NCI-H345 treated with DMSO at 0.1 percent for 48 hours (cell line): ENCODE measurements at regions not wholly inside any gene's neighbourhood (a gene's known extent, or its start where the extent isn't known, plus 50 kb on each side); places are given as distances from the start of the nearest gene placed in this dataset.
"Not testable (repeated sequence)": the region's sequence is repeated elsewhere in the genome, so short reads cannot be mapped to it uniquely, and the experiment has no call there.

ENCODE experiments used
- DNase-seq: peaks from one replicate; lab custom pipeline; 2025; ENCODE audit not compliant: unreplicated experiment; lab: John Stamatoyannopoulos, UW

DNA sequence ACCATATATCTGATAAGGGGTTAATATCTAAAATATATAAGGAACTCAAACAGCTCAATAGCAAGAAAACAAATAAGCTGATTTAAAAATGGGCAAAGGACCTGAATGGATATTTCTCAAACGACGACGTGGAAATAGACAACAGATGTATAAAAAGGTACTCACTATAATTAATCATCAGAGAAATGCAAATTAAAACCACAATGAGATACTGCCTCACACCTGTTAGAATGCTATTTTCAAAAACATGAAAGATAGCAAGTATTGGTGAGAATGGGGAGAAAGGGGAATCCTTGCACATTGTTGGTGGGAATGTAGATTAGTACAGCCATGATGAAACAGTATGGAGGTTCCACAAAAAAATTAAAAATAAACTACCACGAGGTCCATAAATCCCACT, 163.2 kb downstream of the DKK1 start:
- DNase-seq: no peak

- no peak for DNase-seq
Measured at GRCh38 chr10:52479567-52479966, 165.5 kb downstream of the DKK1 start.

- no peak for DNase-seq
Measured at GRCh38 chr10:52481986-52482555, 168.0 kb downstream of the DKK1 start.

DNA sequence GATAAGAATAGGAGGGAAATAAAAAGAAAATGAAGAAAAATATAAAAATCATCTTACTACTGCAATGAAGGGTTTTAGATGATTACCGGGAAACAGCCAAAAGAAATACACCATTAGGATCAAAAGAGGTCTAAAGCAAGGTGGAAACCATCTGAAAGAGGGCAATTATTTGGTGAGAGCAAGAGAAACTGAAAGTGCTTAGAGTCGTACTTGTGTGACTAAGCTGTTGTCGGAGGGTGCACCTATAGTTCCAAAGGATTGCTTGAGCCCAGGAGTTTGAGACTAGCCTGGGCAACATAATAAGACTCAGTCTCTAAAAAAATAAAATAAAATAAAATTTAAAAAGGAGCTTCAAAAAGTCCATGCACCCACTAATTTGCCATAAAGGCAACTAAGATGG, 169.5 kb downstream of the DKK1 start:
- no peak for DNase-seq

DNA sequence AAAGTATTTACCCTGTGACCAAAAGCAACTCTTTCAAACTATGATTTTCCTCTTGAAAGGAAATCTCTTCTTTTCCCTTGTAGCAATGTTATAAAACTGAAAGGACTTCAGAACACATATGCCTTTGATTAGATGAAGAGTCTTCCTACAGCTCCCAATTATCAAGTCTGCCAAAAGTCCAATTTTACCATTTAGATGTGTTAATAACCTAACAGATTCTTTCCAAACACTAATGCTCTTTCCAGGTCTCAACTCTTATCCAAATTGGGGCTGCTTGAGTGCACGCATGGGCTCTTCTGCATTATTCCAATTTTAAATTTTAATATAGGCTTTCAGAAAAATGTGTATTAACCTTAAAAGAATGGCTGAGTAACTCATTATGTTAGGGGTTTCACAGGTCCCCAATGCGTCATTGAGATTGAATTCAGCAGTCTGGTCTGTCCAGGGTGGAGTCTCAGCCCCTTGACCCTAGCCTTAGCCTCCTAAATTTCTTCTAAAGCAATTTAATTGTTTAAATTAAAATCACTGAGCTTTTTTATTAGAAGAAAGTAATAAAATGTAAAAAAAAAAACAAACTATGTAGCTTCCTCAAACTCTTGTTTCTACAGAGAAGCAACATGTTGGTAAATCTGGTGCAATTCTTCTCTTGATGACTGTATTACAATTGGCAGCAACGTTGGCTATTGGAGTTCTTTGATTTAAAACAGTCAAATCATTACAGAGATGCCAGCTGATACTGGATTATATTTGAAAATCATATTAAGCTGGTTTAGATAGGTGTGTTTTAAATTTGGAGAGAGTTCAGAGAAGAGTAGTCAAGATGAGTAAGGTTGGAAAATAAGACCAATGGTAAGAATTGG, 170.4 kb downstream of the DKK1 start:
- DNase-seq: no peak

GRCh38 chr10:52485462-52485861, 171.4 kb downstream of the DKK1 start:
- no peak for DNase-seq

GRCh38 chr10:52486840-52487611, 172.9 kb downstream of the DKK1 start:
- no peak for DNase-seq

DNA sequence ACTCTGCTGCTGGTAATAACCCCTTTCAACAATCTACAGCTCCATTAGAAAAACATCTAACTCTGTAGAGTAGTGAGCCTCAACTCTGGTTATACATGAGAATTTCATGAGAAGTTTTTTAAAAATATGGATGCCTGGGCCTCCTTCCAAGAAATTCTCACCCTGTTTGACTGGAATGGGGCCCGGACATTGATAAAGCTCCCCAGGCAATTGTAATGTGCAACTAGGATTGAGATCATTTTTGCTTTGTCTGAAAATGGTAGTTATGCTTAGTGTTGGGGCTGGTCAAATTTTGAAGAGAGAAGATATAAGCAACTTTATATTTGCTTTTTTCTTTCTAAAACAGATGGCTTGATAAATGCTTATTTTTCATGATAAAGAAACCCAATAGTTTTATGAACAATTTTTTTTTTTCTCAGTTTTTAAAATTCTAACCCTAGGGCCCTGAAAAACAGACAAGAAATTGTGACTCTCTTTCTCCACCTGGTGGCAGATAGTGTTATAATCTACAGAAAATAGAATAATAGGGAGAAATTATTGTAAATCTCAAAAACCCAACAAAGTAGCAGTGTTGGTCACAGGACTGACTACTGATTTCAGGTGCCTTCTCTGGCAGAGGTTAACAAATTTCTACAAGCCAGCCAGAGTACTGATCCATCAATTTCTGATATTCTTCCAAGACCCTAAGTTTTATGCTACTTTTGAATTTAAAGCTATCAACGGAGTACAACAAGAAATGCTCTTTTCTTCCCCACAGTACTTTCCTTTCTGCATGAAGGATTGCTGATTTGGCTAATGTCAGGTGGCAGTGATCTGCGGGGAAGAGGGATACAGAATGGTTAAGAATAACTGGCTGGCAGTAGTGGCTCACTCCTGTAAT, 174.8 kb downstream of the DKK1 start:
- no peak for DNase-seq

GRCh38 chr10:52491246-52491995, 177.3 kb downstream of the DKK1 start:
- no peak for DNase-seq

GRCh38 chr10:52499281-52499680, 185.2 kb downstream of the DKK1 start:
- no peak for DNase-seq

DNA sequence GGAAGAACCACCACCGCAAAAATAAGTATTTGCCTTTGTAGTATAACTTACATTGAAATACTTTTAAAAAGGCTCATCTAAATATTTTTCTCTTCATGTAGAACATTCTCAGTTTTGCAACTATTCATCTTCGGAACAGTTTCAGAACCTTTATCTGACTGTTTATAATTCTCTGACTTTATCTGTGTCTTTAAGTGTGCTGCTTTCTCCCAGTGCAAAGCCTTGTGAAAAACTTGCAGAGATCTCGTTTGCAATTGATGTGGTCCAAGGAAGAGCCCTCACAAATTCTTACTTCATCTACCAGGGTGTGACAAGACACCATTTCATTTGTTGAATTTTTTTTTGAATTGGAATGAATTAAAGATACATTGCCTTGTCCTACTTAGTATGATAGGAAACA, 186.4 kb downstream of the DKK1 start:
- no peak for DNase-seq

DNA sequence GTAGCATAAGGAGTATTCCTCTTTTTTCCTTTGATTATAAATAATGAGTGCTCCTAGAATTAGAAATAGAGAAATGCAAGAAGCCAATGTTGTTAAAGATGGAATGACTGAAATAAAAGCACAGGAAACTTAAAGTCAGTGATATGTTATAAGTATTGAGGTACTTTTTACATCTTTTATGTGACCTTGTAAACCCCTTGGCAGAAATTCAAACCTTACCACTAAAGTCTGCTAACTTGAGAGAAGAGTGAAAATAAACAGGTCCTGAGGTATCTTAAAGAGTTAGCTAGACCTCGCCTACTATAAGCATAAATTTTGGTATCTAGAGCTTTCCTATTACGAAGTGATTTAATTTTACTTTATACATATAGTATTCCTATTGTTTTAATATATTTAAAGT, 188.2 kb downstream of the DKK1 start:
- DNase-seq: no peak

GRCh38 chr10:52505341-52505740, 191.3 kb downstream of the DKK1 start:
- not testable (repeated sequence) for DNase-seq

- DNase-seq: no peak
Measured at GRCh38 chr10:52514481-52514880, 200.4 kb downstream of the DKK1 start.

- peak; percentile 0 for DNase-seq
Measured at GRCh38 chr10:52517012-52517411, 202.9 kb downstream of the DKK1 start.

GRCh38 chr10:52523696-52524095, 209.6 kb downstream of the DKK1 start:
- DNase-seq: no peak

GRCh38 chr10:52525761-52526160, 211.7 kb downstream of the DKK1 start:
- no peak for DNase-seq

- no peak for DNase-seq
Measured at GRCh38 chr10:52526251-52526823, 212.3 kb downstream of the DKK1 start.

GRCh38 chr10:52532650-52533290, 218.7 kb downstream of the DKK1 start:
- no peak for DNase-seq
